Endothelial cell of umbilical vein (primary cell): ENCODE measurements at regions not wholly inside any gene's neighbourhood (a gene's known extent, or its start where the extent isn't known, plus 50 kb on each side); places are given as distances from the start of the nearest gene placed in this dataset.

Experiments used
- BruUV-seq: library from RNA; stranded (reverse); fragments of 400-500 nt; replicated peaks from 2 replicates; lab custom pipeline; 2021; lab: Mats Ljungman, UMichigan
- CTCF ChIA-PET: fragments of 300-600, 350-600 bp; sonication (Branson Sonifier 250); formaldehyde crosslinking; loops from one replicate; lab custom pipeline; 2021; ENCODE audit warnings: antibody characterized with exemption, inconsistent platforms; lab: Charles Lee
- POLR2A ChIA-PET: fragments of 300-600, 350-600 bp; sonication (Branson Sonifier 250); formaldehyde crosslinking; loops from one replicate; lab custom pipeline; 2021; ENCODE audit warnings: antibody characterized with exemption, inconsistent platforms; lab: Charles Lee
- DNase-seq: peaks from one replicate; pipeline ENCODE4 v3.0.0-alpha.2; 2011; ENCODE audit warnings: low read depth, low spot score
- FAIRE-seq: peaks from 2 replicates; lab custom pipeline; 2011; peaks lifted over from hg19 to GRCh38; lab: Jason Lieb, UNC
- H2AFZ ChIP-seq: 2 replicates; pipeline ENCODE4 v1.6.0; 2012; ENCODE audit warnings: low read depth, low read length, control low read depth, inconsistent platforms
- H3K27ac ChIP-seq: 2 replicates; pipeline ENCODE4 v1.5.1; 2011; ENCODE audit warnings: low read depth, mild to moderate bottlenecking, control low read depth, low read length, moderate library complexity; ENCODE audit not compliant: insufficient read depth
- H3K27me3 ChIP-seq, 2 experiments: 2 replicates each; pipeline versions ENCODE4 v1.6.0 to v1.6.1; 2011; ENCODE audit warnings: low read length in 2 of 2, mixed read lengths in 1 of 2; ENCODE audit not compliant: control insufficient read depth in 2 of 2, insufficient read depth in 2 of 2
- H3K36me3 ChIP-seq, 2 experiments: 2 replicates in 1 of 2; 3 replicates in 1 of 2; pipeline ENCODE4 v1.5.1; 2011; ENCODE audit warnings: low read length in 2 of 2, mild to moderate bottlenecking in 1 of 2, moderate library complexity in 1 of 2; ENCODE audit not compliant: control insufficient read depth in 2 of 2, insufficient read depth in 2 of 2; ENCODE audit errors: extremely low read depth in 1 of 2
- H3K4me1 ChIP-seq: 3 replicates; pipeline ENCODE4 v1.5.1; 2011; ENCODE audit warnings: mild to moderate bottlenecking, low read length; ENCODE audit not compliant: control insufficient read depth, insufficient read depth; ENCODE audit errors: extremely low read depth
- H3K4me2 ChIP-seq: 2 replicates; pipeline ENCODE4 v1.6.1; 2011; ENCODE audit warnings: low read length, control low read depth, mixed read lengths; ENCODE audit not compliant: insufficient read depth
- H3K4me3 ChIP-seq, 3 experiments: fragments of 200-600 bp in 1 of 3; sonication (generic), shearing (Covaris generic) in 1 of 3; replicated peaks in 1 of 3; 2 replicates each; pipeline ENCODE4 v1.5.1; 2011 to 2016; ENCODE audit warnings: control low read depth in 3 of 3, low read length in 3 of 3, mild to moderate bottlenecking in 2 of 3, inconsistent platforms in 1 of 3, low read depth in 1 of 3, moderate library complexity in 1 of 3; ENCODE audit not compliant: insufficient read depth in 1 of 3
- H3K79me2 ChIP-seq: 2 replicates; pipeline ENCODE4 v1.6.0; 2012; ENCODE audit warnings: low read length, inconsistent platforms; ENCODE audit not compliant: control insufficient read depth, insufficient read depth
- H3K9ac ChIP-seq: replicated peaks from 2 replicates; pipeline ENCODE3; 2011; ENCODE audit warnings: low read length, control low read depth; ENCODE audit not compliant: insufficient read depth; ENCODE audit errors: extremely low read depth
- H3K9me1 ChIP-seq: replicated peaks from 3 replicates; pipeline ENCODE4 v1.6.0; 2011; ENCODE audit warnings: mild to moderate bottlenecking, low read length; ENCODE audit not compliant: control insufficient read depth, insufficient read depth; ENCODE audit errors: extremely low read depth
- H3K9me3 ChIP-seq: replicated peaks from 2 replicates; pipeline ENCODE4 v1.5.1; 2012; ENCODE audit warnings: low read length, inconsistent platforms; ENCODE audit not compliant: control insufficient read depth, insufficient read depth
- H4K20me1 ChIP-seq: replicated peaks from 2 replicates; pipeline ENCODE3; 2011; ENCODE audit warnings: mild to moderate bottlenecking, low read length; ENCODE audit not compliant: control insufficient read depth, insufficient read depth; ENCODE audit errors: extremely low read depth
- CTCF ChIP-seq, 2 donors: IDR thresholded peaks; 1 replicate in 1 of 2; 2 replicates in 1 of 2; pipeline ENCODE4 v1.5.1; 2011; ENCODE audit warnings: low read length in 2 of 2, mild to moderate bottlenecking in 2 of 2, moderate library complexity in 2 of 2, control low read depth in 1 of 2, inconsistent platforms in 1 of 2, low read depth in 1 of 2; ENCODE audit not compliant: insufficient read depth in 1 of 2; ENCODE audit errors: extremely low read depth in 1 of 2
- EZH2 ChIP-seq: IDR thresholded peaks from 2 replicates; pipeline ENCODE4 v1.6.1; 2012; ENCODE audit warnings: borderline replicate concordance, low read depth, mild to moderate bottlenecking, moderate library complexity, low read length, inconsistent platforms; ENCODE audit not compliant: severe bottlenecking
- FOS ChIP-seq: IDR thresholded peaks from 2 replicates; pipeline ENCODE4 v1.6.1; 2011; ENCODE audit warnings: mild to moderate bottlenecking, low read length, moderate library complexity, borderline replicate concordance; ENCODE audit not compliant: insufficient read depth
- GATA2 ChIP-seq: IDR thresholded peaks from 2 replicates; pipeline ENCODE4 v1.7.0; 2011; ENCODE audit warnings: low read depth, mild to moderate bottlenecking, moderate library complexity, mixed read lengths, low read length; ENCODE audit not compliant: insufficient read length, insufficient read depth
- JUN ChIP-seq: IDR thresholded peaks from 2 replicates; pipeline ENCODE4 v1.6.1; 2011; ENCODE audit warnings: borderline replicate concordance, low read depth; ENCODE audit not compliant: insufficient read length, insufficient read depth
- MAX ChIP-seq: IDR thresholded peaks from 2 replicates; pipeline ENCODE4 v1.6.1; 2011; ENCODE audit not compliant: insufficient read depth, insufficient read length
- MYC ChIP-seq: IDR thresholded peaks from one replicate; pipeline ENCODE4 v1.6.1; 2011; ENCODE audit warnings: mild to moderate bottlenecking, low read depth, low read length
- POLR2A ChIP-seq: IDR thresholded peaks from 2 replicates; pipeline ENCODE4 v1.6.1; 2012; ENCODE audit warnings: low read depth, mild to moderate bottlenecking, control low read depth, low read length
- POLR2AphosphoS5 ChIP-seq: IDR thresholded peaks from 2 replicates; pipeline ENCODE4 v1.6.1; 2012; ENCODE audit warnings: low read depth, mild to moderate bottlenecking, control low read depth, low read length, moderate library complexity; ENCODE audit not compliant: insufficient read depth
- dilution Hi-C: fragments of 300-500 bp; cut with MboI; formaldehyde crosslinking; loops from one replicate; pipeline ENCODE4 v1.15.0; 2019; ENCODE audit warnings: low sequenced_read_pairs; ENCODE audit not compliant: extremely low pct_ligation_motif_present
- intact Hi-C: fragments of 100-400 bp; cut with micrococcal nuclease; formaldehyde crosslinking; loops from one replicate; pipeline ENCODE4 v1.10.0; 2022

- DNase-seq (no peak), FAIRE-seq (peak; percentile 54)
- no peak overlapping the region for H2AFZ ChIP-seq
Observed at GRCh38 chrX:39709812-39710211, 387.9 kb downstream of the BCOR start.

More at GRCh38 chrX:39709812-39710211, 387.9 kb downstream of the BCOR start:
- no peak overlapping the region for H3K4me2 ChIP-seq
- intact Hi-C loops = no loop called here
- no peaks in the 10 kb centered on the region for H3K9me3 ChIP-seq
- no peaks in the 10 kb centered on the region for H4K20me1 ChIP-seq
- CTCF ChIA-PET = interaction anchor here (1.3 kb wide), 1 partner anchor 21 kb away, joined by 3 read pairs; no protein-coding TSS in a partner anchor
- H3K4me1 ChIP-seq = no peaks in the 10 kb centered on the region
- H3K9ac ChIP-seq = no peak overlapping the region
- H3K4me3 ChIP-seq = no peak overlapping the region
- H3K9me1 ChIP-seq = no peaks in the 10 kb centered on the region
- no peaks in the 10 kb centered on the region for H3K27me3 ChIP-seq
- no peak overlapping the region for H3K27ac ChIP-seq
- POLR2A ChIA-PET = no interaction called here
- no TSS peak for BruUV-seq
- TF ChIP-seq CTCF (IDR thresholded peaks at IDR 0.05; ENCODE audit: extremely low read depth in 1 of 2, insufficient read depth in 1 of 2, low read depth in 1 of 2, low read length in 2 of 2) (no peak), GATA2 (no peak), EZH2 (no peak), FOS (no peak), MYC (no peak), JUN (no peak), MAX (no peak), POLR2A (no peak), POLR2AphosphoS5 (no peak)
- H3K36me3 ChIP-seq = no peaks in the 10 kb centered on the region
- dilution Hi-C loops = no loop called here
- no peaks in the 10 kb centered on the region for H3K79me2 ChIP-seq
